NCI-H82 treated with DMSO at 0.1 percent for 48 hours (cell line): ENCODE measurements at regions not wholly inside any gene's neighbourhood (a gene's known extent, or its start where the extent isn't known, plus 50 kb on each side); places are given as distances from the start of the nearest gene placed in this dataset.
A peak's percentile ranks its signal among the peaks of the same experiment; 100 is the strongest.
"Not testable (repeated sequence)": the region's sequence is repeated elsewhere in the genome, so short reads cannot be mapped to it uniquely, and the experiment has no call there.

Experiments
- DNase-seq: peaks from one replicate; lab custom pipeline; 2025; ENCODE audit not compliant: unreplicated experiment; lab: John Stamatoyannopoulos, UW

GRCh38 chr15:69597061-69597592 lies 144.5 kb downstream of the RPLP1 start:
- DNase-seq = no peak

- no peak for DNase-seq
Observed at GRCh38 chr15:69599271-69599670, 146.7 kb downstream of the RPLP1 start.

- DNase-seq = no peak
Observed at GRCh38 chr15:69600556-69601085, 148.0 kb downstream of the RPLP1 start.

- no peak for DNase-seq
Observed at GRCh38 chr15:69601711-69602504, 149.3 kb downstream of the RPLP1 start.

GRCh38 chr15:69602921-69603320 lies 150.3 kb downstream of the RPLP1 start:
- no peak for DNase-seq

GRCh38 chr15:69603369-69604071 lies 150.9 kb downstream of the RPLP1 start:
- DNase-seq = no peak

- DNase-seq = no peak
Observed at GRCh38 chr15:69604072-69604411, 151.4 kb downstream of the RPLP1 start.

GRCh38 chr15:69606144-69606543 lies 153.5 kb downstream of the RPLP1 start:
- DNase-seq = no peak

- DNase-seq = no peak
Observed at GRCh38 chr15:69606921-69607500, 154.4 kb downstream of the RPLP1 start.

GRCh38 chr15:69608661-69609060 lies 156.0 kb downstream of the RPLP1 start:
- DNase-seq = no peak

- no peak for DNase-seq
Observed at GRCh38 chr15:69609176-69609575, 156.6 kb downstream of the RPLP1 start.

GRCh38 chr15:69609776-69610175 lies 157.2 kb downstream of the RPLP1 start:
- DNase-seq = no peak

GRCh38 chr15:69610277-69610676 lies 157.7 kb downstream of the RPLP1 start:
- no peak for DNase-seq

- DNase-seq = no peak
Observed at GRCh38 chr15:69610858-69611257, 158.2 kb downstream of the RPLP1 start.

GRCh38 chr15:69612112-69612511 lies 159.5 kb downstream of the RPLP1 start:
- DNase-seq = peak; percentile 6

- DNase-seq = no peak
Observed at GRCh38 chr15:69613182-69613581, 160.6 kb downstream of the RPLP1 start.

- no peak for DNase-seq
Observed at GRCh38 chr15:69613988-69614387, 161.4 kb downstream of the RPLP1 start.

- no peak for DNase-seq
Observed at GRCh38 chr15:69615736-69616135, 163.1 kb downstream of the RPLP1 start.

GRCh38 chr15:69616558-69616957 lies 163.9 kb downstream of the RPLP1 start:
- DNase-seq = no peak

GRCh38 chr15:69617144-69617543 lies 164.5 kb downstream of the RPLP1 start:
- not testable (repeated sequence) for DNase-seq

- DNase-seq = no peak
Observed at GRCh38 chr15:69623392-69624154, 171.0 kb downstream of the RPLP1 start.
